ENCODE measurements at regions not wholly inside any gene's neighbourhood (a gene's known extent, or its start where the extent isn't known, plus 50 kb on each side); places are given as distances from the start of the nearest gene placed in this dataset.

DNA sequence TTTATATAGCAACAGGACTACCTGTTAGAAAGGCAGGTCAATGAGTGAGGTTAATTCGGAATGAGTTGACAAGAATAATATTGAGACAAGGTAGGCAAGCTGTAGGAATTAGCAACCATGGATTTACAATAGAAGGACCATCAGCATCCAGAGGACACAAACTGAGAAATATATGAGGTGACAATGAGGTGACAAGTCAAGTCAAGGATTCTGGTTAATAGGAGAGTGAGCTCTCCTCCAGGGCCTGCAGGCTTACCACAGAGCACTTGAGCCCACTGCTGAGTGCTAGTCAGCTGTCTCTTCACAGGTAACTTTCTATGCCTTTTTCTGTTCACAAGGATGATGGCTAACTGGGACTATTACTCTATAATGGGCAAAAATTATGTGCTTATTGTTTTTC, 227.2 kb downstream of the MRPS30 start:
- Mint-ChIP-seq H3K36me3 (ENCODE audit: low read depth) (no peaks in the 10 kb centered on the region), H3K27me3 (no peaks in the 10 kb centered on the region), H3K4me1 (no peaks in the 10 kb centered on the region), H3K27ac (no peak overlapping the region), H3K4me3 (no peak overlapping the region), H3K9me3 (no peaks in the 10 kb centered on the region)
- no peak for DNase-seq
- POLR2A ChIA-PET: no interaction called here
- CTCF ChIA-PET: no interaction called here

DNA sequence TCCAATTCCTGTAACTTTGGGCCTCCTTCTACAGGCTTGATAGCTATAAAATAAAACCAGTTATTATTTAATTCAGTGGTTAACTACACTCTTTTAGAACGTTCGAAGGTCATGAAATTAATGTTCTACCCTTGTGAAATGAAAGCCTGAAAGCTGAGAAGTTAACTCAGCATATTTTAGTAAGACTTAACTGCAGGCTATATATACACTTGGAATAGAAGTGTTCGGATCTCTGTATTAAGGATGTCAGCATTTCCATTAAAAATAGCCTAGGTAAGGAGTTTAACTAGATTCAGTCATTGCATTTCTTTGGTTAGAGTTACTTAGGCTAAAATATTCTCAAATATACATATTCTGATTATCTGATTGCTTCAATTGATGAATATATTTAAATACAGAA, 229.2 kb downstream of the MRPS30 start:
- no peaks in the 10 kb centered on the region for H3K9me3 Mint-ChIP-seq
- no peak overlapping the region for H3K4me3 Mint-ChIP-seq
- no peak for DNase-seq
- no peaks in the 10 kb centered on the region for H3K27me3 Mint-ChIP-seq
- no peak overlapping the region for H3K27ac Mint-ChIP-seq
- H3K36me3 Mint-ChIP-seq (ENCODE audit: low read depth): no peaks in the 10 kb centered on the region
- ChIA-PET POLR2A (no interaction called here), CTCF (no interaction called here)
- no peaks in the 10 kb centered on the region for H3K4me1 Mint-ChIP-seq

DNA sequence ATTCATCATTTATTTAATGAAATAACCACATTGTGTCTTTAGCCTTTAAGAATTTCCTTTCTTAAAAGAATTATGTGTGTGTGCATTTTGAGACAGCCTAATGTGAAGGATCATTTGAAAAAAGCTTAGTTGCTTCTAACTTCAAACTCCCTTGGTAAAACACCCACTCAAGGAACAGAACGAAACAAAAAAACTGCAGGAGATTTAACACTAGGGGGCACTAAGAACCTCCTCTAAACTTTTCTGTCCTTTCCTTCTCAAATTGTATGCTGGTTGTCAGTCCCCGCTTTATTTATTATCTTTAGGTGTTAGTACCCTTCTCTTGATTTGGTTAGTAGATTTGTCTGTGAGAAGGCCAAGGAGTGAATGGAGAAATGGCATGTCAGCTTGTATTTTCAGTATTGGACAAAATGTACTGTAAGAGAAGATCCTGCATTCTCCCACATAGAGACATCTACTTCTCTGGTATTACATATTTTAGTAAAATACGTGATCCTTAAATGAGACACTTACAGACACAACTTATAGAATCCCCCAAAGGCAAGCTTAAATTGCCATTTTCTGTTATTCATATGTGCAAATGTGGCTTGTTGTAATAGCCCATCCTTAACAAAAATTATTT, 229.7 kb downstream of the MRPS30 start:
- H3K9me3 Mint-ChIP-seq: no peaks in the 10 kb centered on the region
- CTCF ChIA-PET: no interaction called here
- no peaks in the 10 kb centered on the region for H3K4me1 Mint-ChIP-seq
- POLR2A ChIA-PET: no interaction called here
- H3K27ac Mint-ChIP-seq: no peak overlapping the region
- H3K36me3 Mint-ChIP-seq (ENCODE audit: low read depth): no peaks in the 10 kb centered on the region
- no peaks in the 10 kb centered on the region for H3K27me3 Mint-ChIP-seq
- DNase-seq: no peak
- no peak overlapping the region for H3K4me3 Mint-ChIP-seq

DNA sequence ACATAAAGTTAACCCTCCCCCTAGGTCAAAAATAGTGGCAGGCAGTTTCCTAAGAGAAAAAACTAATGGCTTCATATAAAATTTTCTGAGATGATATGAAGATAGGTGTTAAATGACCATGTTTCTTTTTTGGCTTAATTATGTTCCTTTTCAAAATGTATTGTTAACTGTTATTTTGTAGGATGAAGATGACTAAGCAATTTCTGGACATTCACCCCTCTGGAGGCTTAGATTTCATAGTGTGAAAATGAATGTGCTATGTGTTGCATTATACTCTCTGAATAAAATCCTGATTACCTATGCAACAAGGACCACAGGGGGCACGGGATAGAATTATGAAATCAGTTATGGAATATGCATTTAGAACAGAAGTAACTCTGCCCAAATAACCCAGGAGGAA, 233.5 kb downstream of the MRPS30 start:
- no peaks in the 10 kb centered on the region for H3K36me3 Mint-ChIP-seq (ENCODE audit: low read depth)
- no peak overlapping the region for H3K27ac Mint-ChIP-seq
- ChIA-PET CTCF (no interaction called here), POLR2A (no interaction called here)
- DNase-seq: no peak
- H3K9me3 Mint-ChIP-seq: peaks cover 2% of the 10 kb centered on the region
- no peak overlapping the region for H3K4me3 Mint-ChIP-seq
- H3K4me1 Mint-ChIP-seq: no peaks in the 10 kb centered on the region
- no peaks in the 10 kb centered on the region for H3K27me3 Mint-ChIP-seq

DNA sequence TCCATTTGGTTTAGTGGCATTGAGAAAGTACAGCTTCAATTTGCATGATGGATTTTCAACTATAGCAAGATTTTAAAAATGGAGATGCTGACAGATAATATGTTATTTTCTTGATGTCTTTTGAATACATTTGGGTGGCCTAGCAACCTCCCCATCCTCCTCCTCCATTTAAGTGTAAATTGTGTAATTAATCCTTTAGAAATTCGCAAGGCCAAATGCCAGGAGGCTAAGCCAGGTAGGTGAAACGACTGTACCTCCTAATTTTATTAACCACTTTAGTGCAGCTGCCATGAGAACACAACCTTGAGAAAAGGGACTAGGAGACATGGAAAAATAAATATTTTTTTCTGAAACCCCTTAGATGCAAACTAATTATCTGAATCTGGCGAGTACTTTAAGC, 248.8 kb downstream of the MRPS30 start:
- ChIA-PET POLR2A (no interaction called here), CTCF (no interaction called here)
- no peaks in the 10 kb centered on the region for H3K27me3 Mint-ChIP-seq
- H3K36me3 Mint-ChIP-seq (ENCODE audit: low read depth): no peaks in the 10 kb centered on the region
- H3K4me1 Mint-ChIP-seq: no peaks in the 10 kb centered on the region
- H3K9me3 Mint-ChIP-seq: no peaks in the 10 kb centered on the region
- no peak overlapping the region for H3K4me3 Mint-ChIP-seq
- no peak overlapping the region for H3K27ac Mint-ChIP-seq
- DNase-seq: no peak

DNA sequence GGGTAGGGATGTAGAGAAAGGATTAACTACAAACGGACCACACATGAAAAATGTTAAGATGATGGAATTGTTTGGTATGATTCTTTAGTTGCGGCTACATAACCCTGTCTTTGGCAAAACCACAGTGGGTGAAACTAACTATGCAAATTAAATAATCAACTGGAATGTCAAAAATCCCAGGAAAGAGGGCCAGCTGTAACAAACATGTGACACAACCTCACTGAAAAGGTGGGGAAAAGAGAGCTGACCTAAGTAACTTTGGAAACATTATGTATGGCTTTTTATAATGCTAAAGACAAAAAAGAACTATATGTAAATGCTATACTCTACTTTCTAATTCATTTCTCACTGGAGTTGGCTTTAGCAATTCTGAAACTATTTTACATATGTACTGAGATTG, 252.0 kb downstream of the MRPS30 start:
- no peak for DNase-seq
- CTCF ChIA-PET: no interaction called here
- Mint-ChIP-seq H3K4me1 (no peaks in the 10 kb centered on the region), H3K27ac (no peak overlapping the region), H3K4me3 (no peak overlapping the region), H3K9me3 (no peaks in the 10 kb centered on the region), H3K27me3 (no peaks in the 10 kb centered on the region), H3K36me3 (ENCODE audit: low read depth) (no peaks in the 10 kb centered on the region)
- POLR2A ChIA-PET: no interaction called here

DNA sequence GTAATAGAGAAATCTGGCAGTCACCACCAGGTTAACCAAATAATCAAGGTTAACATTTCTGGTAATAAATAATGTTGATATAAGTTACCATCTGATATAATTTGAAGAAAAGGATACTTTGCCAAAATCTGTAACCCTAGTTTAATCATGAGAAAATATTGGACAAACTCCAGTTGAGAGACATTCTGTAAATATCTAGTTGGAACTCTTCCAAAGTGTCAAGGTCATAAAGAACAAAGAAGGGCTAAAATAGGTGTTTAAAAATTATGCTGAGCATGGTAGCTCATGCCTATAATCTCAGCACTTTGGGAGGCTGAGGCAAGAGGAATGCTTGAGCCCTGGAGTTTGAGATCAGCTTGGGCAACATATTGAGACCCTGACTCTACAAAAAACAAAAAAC, 253.3 kb downstream of the MRPS30 start:
- no peaks in the 10 kb centered on the region for H3K27me3 Mint-ChIP-seq
- no peak for DNase-seq
- ChIA-PET POLR2A (no interaction called here), CTCF (no interaction called here)
- H3K9me3 Mint-ChIP-seq: no peaks in the 10 kb centered on the region
- H3K4me1 Mint-ChIP-seq: no peaks in the 10 kb centered on the region
- H3K4me3 Mint-ChIP-seq: no peak overlapping the region
- H3K36me3 Mint-ChIP-seq (ENCODE audit: low read depth): no peaks in the 10 kb centered on the region
- H3K27ac Mint-ChIP-seq: no peak overlapping the region

DNA sequence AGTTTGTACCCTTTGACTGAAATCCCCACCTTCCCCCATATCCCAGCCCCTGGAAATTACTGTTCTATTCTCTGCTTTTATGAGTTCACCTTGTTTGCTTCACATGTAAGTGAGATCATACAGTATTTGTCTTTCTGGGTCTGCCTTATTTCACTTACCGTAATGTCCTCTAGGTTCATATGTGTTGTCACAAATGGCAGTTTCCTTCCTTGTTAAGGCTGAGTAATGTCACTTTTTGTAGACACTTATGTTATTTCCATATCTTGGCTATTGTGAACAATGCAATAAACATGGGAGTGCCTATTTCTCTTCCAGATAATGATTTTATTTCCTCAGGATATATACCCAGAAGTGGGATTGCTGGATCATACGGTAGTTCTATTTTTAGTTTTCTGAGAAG, 272.3 kb downstream of the MRPS30 start:
- no peak overlapping the region for H3K27ac Mint-ChIP-seq
- no peak overlapping the region for H3K4me3 Mint-ChIP-seq
- no peaks in the 10 kb centered on the region for H3K36me3 Mint-ChIP-seq (ENCODE audit: low read depth)
- H3K9me3 Mint-ChIP-seq: peaks cover 9% of the 10 kb centered on the region
- ChIA-PET CTCF (no interaction called here), POLR2A (no interaction called here)
- H3K4me1 Mint-ChIP-seq: no peaks in the 10 kb centered on the region
- no peak for DNase-seq
- no peaks in the 10 kb centered on the region for H3K27me3 Mint-ChIP-seq

DNA sequence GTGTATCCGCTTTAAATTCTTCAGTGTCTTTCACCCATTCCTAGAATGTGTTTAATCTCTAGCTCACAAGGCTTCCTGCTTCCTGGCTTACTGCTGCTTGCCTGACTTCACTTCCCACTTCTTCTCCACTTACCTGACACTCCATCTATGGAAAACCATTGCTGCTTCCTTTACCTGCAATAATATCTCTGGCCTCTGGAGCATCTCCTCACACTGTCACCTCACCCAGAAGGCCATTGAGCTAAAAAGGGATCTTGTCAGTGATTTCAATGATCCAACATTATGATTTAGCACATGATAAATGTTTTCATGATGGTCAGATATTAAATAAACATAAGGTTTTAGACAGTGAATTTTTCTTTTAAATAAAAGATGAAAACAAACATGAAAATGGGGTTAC, 281.1 kb downstream of the MRPS30 start:
- ChIA-PET CTCF (no interaction called here), POLR2A (no interaction called here)
- H3K4me3 Mint-ChIP-seq: no peak overlapping the region
- DNase-seq: no peak
- no peaks in the 10 kb centered on the region for H3K27me3 Mint-ChIP-seq
- no peak overlapping the region for H3K27ac Mint-ChIP-seq
- H3K4me1 Mint-ChIP-seq: no peaks in the 10 kb centered on the region
- peaks cover 5% of the 10 kb centered on the region for H3K9me3 Mint-ChIP-seq
- H3K36me3 Mint-ChIP-seq (ENCODE audit: low read depth): no peaks in the 10 kb centered on the region

DNA sequence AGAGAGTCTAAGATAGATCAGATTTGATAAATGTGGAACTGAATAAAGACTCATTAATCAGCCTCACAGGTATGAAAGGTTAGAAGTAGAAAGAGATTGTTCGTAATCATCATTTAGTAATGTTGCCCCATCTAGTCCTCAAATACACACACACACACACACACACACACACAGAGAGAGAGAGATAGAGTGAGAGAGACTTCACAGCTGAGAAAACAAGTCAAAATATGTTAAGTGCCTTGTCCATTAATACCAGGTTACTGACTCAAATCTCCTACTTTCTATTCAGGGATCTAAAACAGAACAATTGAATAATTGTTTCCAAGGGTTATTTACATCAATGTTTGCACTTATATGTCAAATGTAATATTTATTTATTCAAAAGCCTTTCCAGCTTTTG, 284.6 kb downstream of the MRPS30 start:
- no peak overlapping the region for H3K27ac Mint-ChIP-seq
- no peaks in the 10 kb centered on the region for H3K27me3 Mint-ChIP-seq
- no peaks in the 10 kb centered on the region for H3K36me3 Mint-ChIP-seq (ENCODE audit: low read depth)
- CTCF ChIA-PET: no interaction called here
- no peak overlapping the region for H3K4me3 Mint-ChIP-seq
- H3K9me3 Mint-ChIP-seq: no peaks in the 10 kb centered on the region
- H3K4me1 Mint-ChIP-seq: no peaks in the 10 kb centered on the region
- POLR2A ChIA-PET: no interaction called here
- no peak for DNase-seq

DNA sequence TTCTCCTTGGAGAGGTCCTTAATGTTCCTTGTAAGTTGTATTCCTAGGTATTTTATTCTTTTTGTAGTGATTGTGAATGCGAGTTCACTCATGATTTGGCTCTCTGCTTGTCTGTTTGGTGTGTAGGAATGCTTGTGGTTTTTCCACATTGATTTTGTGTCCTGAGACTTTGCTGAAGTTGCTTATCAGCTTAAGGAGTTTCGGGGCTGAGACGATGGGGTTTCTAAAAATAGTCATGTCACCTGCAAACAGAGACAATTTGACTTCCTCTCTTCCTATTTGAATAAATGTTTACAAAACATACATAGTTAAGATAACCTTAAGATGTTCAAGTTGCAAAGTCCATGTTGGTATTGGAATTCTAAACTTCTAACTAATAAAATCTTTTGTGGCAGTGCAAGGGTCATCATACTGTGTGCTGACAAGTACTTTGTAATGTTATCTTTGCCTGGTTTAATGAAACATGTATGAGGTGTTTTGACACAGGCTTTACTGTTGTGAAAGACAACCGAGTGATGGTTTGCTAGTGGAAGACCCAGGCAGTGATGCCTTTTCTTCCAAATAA, 286.2 kb downstream of the MRPS30 start:
- no peaks in the 10 kb centered on the region for H3K36me3 Mint-ChIP-seq (ENCODE audit: low read depth)
- ChIA-PET POLR2A (no interaction called here), CTCF (no interaction called here)
- DNase-seq: no peak
- H3K27me3 Mint-ChIP-seq: no peaks in the 10 kb centered on the region
- no peak overlapping the region for H3K4me3 Mint-ChIP-seq
- no peaks in the 10 kb centered on the region for H3K9me3 Mint-ChIP-seq
- H3K4me1 Mint-ChIP-seq: no peaks in the 10 kb centered on the region
- H3K27ac Mint-ChIP-seq: no peak overlapping the region

DNA sequence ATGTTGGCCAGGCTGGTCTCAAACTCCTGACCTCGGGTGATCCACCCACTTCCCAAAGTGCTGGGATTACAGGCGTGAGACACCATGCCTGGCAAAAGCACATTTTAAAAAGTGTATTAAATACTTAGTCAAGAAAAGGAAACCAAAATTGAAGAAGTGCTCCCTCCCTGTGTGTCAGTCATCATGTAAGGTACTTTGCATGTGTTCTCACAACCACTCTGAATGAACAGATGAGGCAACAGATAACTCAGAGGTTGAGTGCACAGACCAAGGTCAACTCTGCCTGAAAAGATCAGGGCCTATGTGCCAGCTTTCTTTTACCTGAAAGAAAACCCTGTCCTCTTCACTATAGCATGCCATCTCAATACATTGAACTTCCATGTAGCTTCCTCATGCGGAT, 289.7 kb downstream of the MRPS30 start:
- ChIA-PET CTCF (no interaction called here), POLR2A (no interaction called here)
- Mint-ChIP-seq H3K9me3 (peaks cover 11% of the 10 kb centered on the region), H3K4me1 (no peaks in the 10 kb centered on the region), H3K27me3 (no peaks in the 10 kb centered on the region), H3K36me3 (ENCODE audit: low read depth) (no peaks in the 10 kb centered on the region), H3K4me3 (no peak overlapping the region), H3K27ac (no peak overlapping the region)
- DNase-seq: no peak

DNA sequence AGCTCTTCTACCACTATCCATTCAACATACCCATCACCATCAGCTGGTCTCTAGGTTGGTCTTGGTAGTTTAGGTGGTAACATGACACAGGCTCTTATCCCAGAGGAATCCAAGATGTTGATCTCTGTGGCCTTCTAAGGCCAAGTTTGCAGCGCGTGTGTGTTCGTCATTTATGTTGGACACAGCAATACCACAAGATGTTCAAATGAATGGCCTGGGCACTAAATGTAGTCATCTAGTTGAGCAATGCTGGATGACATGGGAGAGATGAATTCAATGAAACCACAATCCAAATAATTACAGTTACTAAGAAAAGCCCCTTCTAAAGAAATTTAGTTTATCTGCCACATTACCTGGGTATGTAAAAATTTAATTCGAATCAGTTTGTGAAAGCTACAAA, 292.4 kb downstream of the MRPS30 start:
- peaks cover 17% of the 10 kb centered on the region for H3K9me3 Mint-ChIP-seq
- ChIA-PET CTCF (no interaction called here), POLR2A (no interaction called here)
- no peaks in the 10 kb centered on the region for H3K4me1 Mint-ChIP-seq
- H3K27me3 Mint-ChIP-seq: no peaks in the 10 kb centered on the region
- H3K4me3 Mint-ChIP-seq: no peak overlapping the region
- DNase-seq: no peak
- H3K36me3 Mint-ChIP-seq (ENCODE audit: low read depth): no peaks in the 10 kb centered on the region
- H3K27ac Mint-ChIP-seq: no peak overlapping the region

DNA sequence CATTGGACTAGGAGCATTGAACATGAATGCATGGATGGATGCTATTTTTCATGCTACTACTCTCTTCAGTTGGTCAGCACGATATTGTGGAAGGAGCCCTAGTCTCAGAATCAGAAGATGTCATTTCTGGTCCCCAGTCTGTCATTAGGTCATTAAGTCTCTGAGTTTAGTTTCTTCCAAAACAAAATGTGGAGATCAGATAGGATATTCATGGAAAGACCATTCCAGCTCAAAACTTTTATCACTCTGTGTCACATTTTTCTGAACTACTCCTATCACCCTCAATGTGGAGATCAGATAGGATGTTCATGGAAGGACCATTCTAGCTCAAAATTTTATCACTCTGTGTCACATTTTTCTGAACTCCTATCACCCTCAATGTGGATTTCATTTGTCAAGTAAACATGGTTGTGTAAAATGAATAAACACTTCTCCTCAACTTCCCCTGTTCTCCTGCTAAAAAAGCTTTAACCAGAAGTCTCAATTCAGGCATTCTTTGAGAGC, 296.8 kb downstream of the MRPS30 start:
- POLR2A ChIA-PET: no interaction called here
- no peak overlapping the region for H3K4me3 Mint-ChIP-seq
- H3K27ac Mint-ChIP-seq: no peak overlapping the region
- peaks cover 18% of the 10 kb centered on the region for H3K9me3 Mint-ChIP-seq
- no peaks in the 10 kb centered on the region for H3K27me3 Mint-ChIP-seq
- CTCF ChIA-PET: no interaction called here
- no peaks in the 10 kb centered on the region for H3K4me1 Mint-ChIP-seq
- no peaks in the 10 kb centered on the region for H3K36me3 Mint-ChIP-seq (ENCODE audit: low read depth)
- DNase-seq: no peak

DNA sequence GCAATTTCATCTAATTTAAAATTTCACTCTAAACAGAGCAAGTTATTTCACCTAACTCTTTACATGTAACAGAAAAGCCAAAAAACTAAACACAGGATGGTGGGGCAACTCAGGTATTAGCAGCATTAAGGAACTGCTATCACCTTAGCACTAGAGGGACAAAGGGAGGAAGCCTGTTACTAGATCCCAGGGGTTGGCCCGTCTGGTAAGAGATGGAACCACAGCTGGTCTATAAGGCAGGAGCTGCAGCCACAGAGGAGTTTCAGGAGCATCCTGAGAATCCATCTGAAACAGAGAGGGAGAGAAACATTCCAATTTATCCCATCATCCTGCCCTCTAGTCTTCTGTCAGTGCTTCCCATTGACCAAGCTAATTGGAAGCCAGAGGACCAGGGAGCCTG, 300.3 kb downstream of the MRPS30 start:
- Mint-ChIP-seq H3K4me1 (no peaks in the 10 kb centered on the region), H3K36me3 (ENCODE audit: low read depth) (no peaks in the 10 kb centered on the region), H3K9me3 (peaks cover 8% of the 10 kb centered on the region), H3K27me3 (no peaks in the 10 kb centered on the region), H3K27ac (no peak overlapping the region), H3K4me3 (no peak overlapping the region)
- no peak for DNase-seq
- ChIA-PET CTCF (no interaction called here), POLR2A (no interaction called here)

Measured in activated CD4-positive, alpha-beta memory T cell treated with anti-CD3 and anti-CD28 coated beads, Interleukin-2, amount 10 ng/mL, durations not matched to agents 7 days and 5 days (primary cell).